ENCODE measurements at regions not wholly inside any gene's neighbourhood (a gene's known extent, or its start where the extent isn't known, plus 50 kb on each side); places are given as distances from the start of the nearest gene placed in this dataset.

GRCh38 chr2:56102098-56102497 lies 81.7 kb upstream of the CCDC85A start:
- TF ChIP-seq CREB5 (CRISPR knock-in tag; IDR thresholded peaks at IDR 0.05; ENCODE audit: low read depth) (no peak), ZNF8 (CRISPR knock-in tag; IDR thresholded peaks at IDR 0.05) (no peak), RARB (CRISPR knock-in tag; IDR thresholded peaks at IDR 0.05) (no peak), ZFP3 (CRISPR knock-in tag; IDR thresholded peaks at IDR 0.05) (no peak), TSHZ2 (CRISPR knock-in tag; IDR thresholded peaks at IDR 0.05) (no peak), ISL1 (CRISPR knock-in tag; IDR thresholded peaks at IDR 0.05) (no peak), OSR1 (CRISPR knock-in tag; IDR thresholded peaks at IDR 0.05) (no peak), SNAI2 (CRISPR knock-in tag; IDR thresholded peaks at IDR 0.05) (no peak), TOX (CRISPR knock-in tag; IDR thresholded peaks at IDR 0.05; ENCODE audit: borderline replicate concordance) (no peak), ESRRG (CRISPR knock-in tag; IDR thresholded peaks at IDR 0.05) (no peak), GLIS3 (CRISPR knock-in tag; IDR thresholded peaks at IDR 0.05) (no peak), ZNF70 (CRISPR knock-in tag; IDR thresholded peaks at IDR 0.05) (no peak), BACH2 (CRISPR knock-in tag; IDR thresholded peaks at IDR 0.05; ENCODE audit: borderline replicate concordance) (no peak), ARNTL (CRISPR knock-in tag; IDR thresholded peaks at IDR 0.05; ENCODE audit: borderline replicate concordance, low read depth) (no peak)
